CD8-positive, alpha-beta memory T cell (primary cell): ENCODE measurements at regions not wholly inside any gene's neighbourhood (a gene's known extent, or its start where the extent isn't known, plus 50 kb on each side); places are given as distances from the start of the nearest gene placed in this dataset.
A peak's percentile ranks its signal among the peaks of the same experiment; 100 is the strongest.

Experiments used
- CTCF ChIA-PET: fragments of 350-600 bp; sonication (Branson Sonifier 250); formaldehyde crosslinking; loops from one replicate; lab custom pipeline; 2021; ENCODE audit warnings: antibody characterized with exemption; lab: Charles Lee
- POLR2A ChIA-PET: fragments of 350-600 bp; sonication (Branson Sonifier 250); formaldehyde crosslinking; loops from one replicate; lab custom pipeline; 2021; ENCODE audit warnings: antibody characterized with exemption; lab: Charles Lee
- DNase-seq, 5 donors: peaks; one replicate each; pipeline versions ENCODE4 v3.0.0 to v3.0.0-alpha.2; 2020 to 2022; ENCODE audit warnings: mixed read lengths in 1 of 5
- H3K27ac ChIP-seq: one replicate; pipeline ENCODE4 v1.7.0; 2013; ENCODE audit warnings: low read depth, mild to moderate bottlenecking, low read length, moderate library complexity
- H3K27me3 ChIP-seq: 2 replicates; pipeline ENCODE4 v1.7.0; 2013; ENCODE audit warnings: low read length, mild to moderate bottlenecking; ENCODE audit not compliant: insufficient read depth, poor library complexity, severe bottlenecking
- H3K36me3 ChIP-seq: 2 replicates; pipeline ENCODE4 v1.7.0; 2013; ENCODE audit warnings: mild to moderate bottlenecking, low read length, moderate library complexity; ENCODE audit not compliant: insufficient read depth
- H3K4me1 ChIP-seq: 2 replicates; pipeline ENCODE4 v1.7.0; 2013; ENCODE audit warnings: mild to moderate bottlenecking, low read length, moderate library complexity; ENCODE audit not compliant: insufficient read depth
- H3K4me3 ChIP-seq: 2 replicates; pipeline ENCODE4 v1.7.0; 2013; ENCODE audit warnings: mild to moderate bottlenecking, low read length
- H3K9me3 ChIP-seq: 2 replicates; pipeline ENCODE4 v1.7.0; 2013; ENCODE audit warnings: mild to moderate bottlenecking, low read length
- H3K27ac Mint-ChIP-seq, 8 donors: one replicate each; pipeline ENCODE4 v1.8.0; 2020 to 2021; ENCODE audit warnings: mixed read lengths in 8 of 8, mild to moderate bottlenecking in 6 of 8, inconsistent platforms in 3 of 8, moderate library complexity in 3 of 8
- H3K27me3 Mint-ChIP-seq, 2 donors: one replicate each; pipeline ENCODE4 v1.8.0; 2020 to 2021; ENCODE audit warnings: mixed read lengths in 2 of 2, mild to moderate bottlenecking in 1 of 2, moderate library complexity in 1 of 2
- H3K36me3 Mint-ChIP-seq, 3 donors: one replicate each; pipeline ENCODE4 v1.8.0; 2020 to 2021; ENCODE audit warnings: mixed read lengths in 3 of 3, inconsistent platforms in 1 of 3, mild to moderate bottlenecking in 1 of 3
- H3K4me1 Mint-ChIP-seq, 3 donors: one replicate each; pipeline ENCODE4 v1.8.0; 2020 to 2021; ENCODE audit warnings: mixed read lengths in 3 of 3, inconsistent platforms in 1 of 3, mild to moderate bottlenecking in 1 of 3
- H3K4me3 Mint-ChIP-seq, 7 donors: one replicate each; pipeline ENCODE4 v1.8.0; 2020 to 2021; ENCODE audit warnings: mixed read lengths in 7 of 7, mild to moderate bottlenecking in 6 of 7, moderate library complexity in 4 of 7, inconsistent platforms in 2 of 7
- H3K9me3 Mint-ChIP-seq, 5 donors: one replicate each; pipeline ENCODE4 v1.8.0; 2020 to 2022; ENCODE audit warnings: mixed read lengths in 5 of 5, mild to moderate bottlenecking in 3 of 5, moderate library complexity in 2 of 5, inconsistent platforms in 1 of 5

- H3K9me3 ChIP-seq, result no peaks in the 10 kb centered on the region
- H3K4me1 ChIP-seq, result no peaks in the 10 kb centered on the region
- Mint-ChIP-seq H3K36me3 (no peaks in the 10 kb centered on the region), H3K27me3 (peaks cover 7 to 20% of the 10 kb centered on the region in 2 donors), H3K4me1 (no peaks in the 10 kb centered on the region), H3K27ac (no peak overlapping the region), H3K4me3 (no peak overlapping the region), H3K9me3 (no peaks in the 10 kb centered on the region)
- H3K27ac ChIP-seq, result no peak overlapping the region
- ChIA-PET CTCF (no interaction called here), POLR2A (no interaction called here)
- no peaks in the 10 kb centered on the region for H3K27me3 ChIP-seq
- H3K36me3 ChIP-seq, result no peaks in the 10 kb centered on the region
- DNase-seq, result no peak
- H3K4me3 ChIP-seq, result no peak overlapping the region
Measured at GRCh38 chr9:109868207-109868606, 88.2 kb downstream of the PALM2AKAP2 start.

GRCh38 chr9:109868722-109869121 is 88.7 kb downstream of the PALM2AKAP2 start:
- H3K36me3 Mint-ChIP-seq, result no peaks in the 10 kb centered on the region
- H3K27me3 ChIP-seq, result no peaks in the 10 kb centered on the region
- POLR2A ChIA-PET, result no interaction called here

GRCh38 chr9:109870365-109870764 is 90.4 kb downstream of the PALM2AKAP2 start:
- Histone ChIP-seq H3K4me3 (no peak overlapping the region), H3K36me3 (no peaks in the 10 kb centered on the region), H3K4me1 (no peaks in the 10 kb centered on the region), H3K27me3 (no peaks in the 10 kb centered on the region), H3K9me3 (no peaks in the 10 kb centered on the region), H3K27ac (no peak overlapping the region)
- Mint-ChIP-seq H3K36me3 (no peaks in the 10 kb centered on the region), H3K4me3 (no peak overlapping the region), H3K9me3 (peaks cover 0 to 3% (median 0%) of the 10 kb centered on the region in 5 donors), H3K27me3 (peaks cover 7 to 31% of the 10 kb centered on the region in 2 donors), H3K4me1 (no peaks in the 10 kb centered on the region), H3K27ac (no peak overlapping the region)
- ChIA-PET POLR2A (no interaction called here), CTCF (no interaction called here)
- DNase-seq, result no peak

More at GRCh38 chr9:109868722-109869121, 88.7 kb downstream of the PALM2AKAP2 start:
- H3K4me3 ChIP-seq, result no peak overlapping the region
- H3K9me3 ChIP-seq, result no peaks in the 10 kb centered on the region
- H3K4me1 ChIP-seq, result no peaks in the 10 kb centered on the region
- H3K27me3 Mint-ChIP-seq, result peaks cover 7 to 24% of the 10 kb centered on the region in 2 donors
- no peaks in the 10 kb centered on the region for H3K4me1 Mint-ChIP-seq
- no peak overlapping the region for H3K27ac Mint-ChIP-seq
- CTCF ChIA-PET, result no interaction called here
- H3K9me3 Mint-ChIP-seq, result peaks cover 0 to 3% (median 0%) of the 10 kb centered on the region in 5 donors
- DNase-seq, result no peak
- no peak overlapping the region for H3K4me3 Mint-ChIP-seq
- H3K27ac ChIP-seq, result no peak overlapping the region
- H3K36me3 ChIP-seq, result no peaks in the 10 kb centered on the region

GRCh38 chr9:109872901-109873300 is 92.9 kb downstream of the PALM2AKAP2 start:
- Mint-ChIP-seq H3K4me1 (no peaks in the 10 kb centered on the region), H3K27ac (no peak overlapping the region), H3K9me3 (peaks cover 0 to 3% (median 0%) of the 10 kb centered on the region in 5 donors), H3K36me3 (no peaks in the 10 kb centered on the region), H3K27me3 (peaks cover 9 to 39% of the 10 kb centered on the region in 2 donors), H3K4me3 (no peak overlapping the region)
- Histone ChIP-seq H3K9me3 (no peaks in the 10 kb centered on the region), H3K36me3 (no peaks in the 10 kb centered on the region), H3K4me1 (no peaks in the 10 kb centered on the region), H3K27ac (no peak overlapping the region), H3K27me3 (no peaks in the 10 kb centered on the region), H3K4me3 (no peak overlapping the region)
- no peak for DNase-seq
- POLR2A ChIA-PET, result no interaction called here
- CTCF ChIA-PET, result no interaction called here

GRCh38 chr9:109875495-109876129 is 95.6 kb downstream of the PALM2AKAP2 start:
- CTCF ChIA-PET, result no interaction called here
- Histone ChIP-seq H3K4me3 (no peak overlapping the region), H3K27me3 (no peaks in the 10 kb centered on the region), H3K4me1 (no peaks in the 10 kb centered on the region), H3K36me3 (no peaks in the 10 kb centered on the region), H3K27ac (no peak overlapping the region), H3K9me3 (no peaks in the 10 kb centered on the region)
- Mint-ChIP-seq H3K27me3 (peaks cover 8 to 36% of the 10 kb centered on the region in 2 donors), H3K4me1 (no peaks in the 10 kb centered on the region), H3K4me3 (no peak overlapping the region), H3K9me3 (peaks cover 0 to 3% (median 0%) of the 10 kb centered on the region in 5 donors), H3K27ac (no peak overlapping the region), H3K36me3 (no peaks in the 10 kb centered on the region)
- POLR2A ChIA-PET, result no interaction called here
- no peak for DNase-seq

GRCh38 chr9:109880276-109881169 is 100.5 kb downstream of the PALM2AKAP2 start:
- H3K9me3 Mint-ChIP-seq, result no peaks in the 10 kb centered on the region
- Histone ChIP-seq H3K4me1 (no peaks in the 10 kb centered on the region), H3K27me3 (no peaks in the 10 kb centered on the region), H3K9me3 (no peaks in the 10 kb centered on the region), H3K27ac (no peak overlapping the region), H3K4me3 (no peak overlapping the region), H3K36me3 (no peaks in the 10 kb centered on the region)
- H3K36me3 Mint-ChIP-seq, result no peaks in the 10 kb centered on the region
- POLR2A ChIA-PET, result no interaction called here
- H3K27me3 Mint-ChIP-seq, result peaks cover 7 to 16% of the 10 kb centered on the region in 2 donors
- no peaks in the 10 kb centered on the region for H3K4me1 Mint-ChIP-seq
- H3K4me3 Mint-ChIP-seq, result no peak overlapping the region
- DNase-seq, result no peak
- H3K27ac Mint-ChIP-seq, result peak overlapping the region in 1 of 8 donors; percentile 47
- CTCF ChIA-PET, result no interaction called here

GRCh38 chr9:109883623-109884022 is 103.6 kb downstream of the PALM2AKAP2 start:
- CTCF ChIA-PET, result no interaction called here
- H3K36me3 Mint-ChIP-seq, result no peaks in the 10 kb centered on the region
- Histone ChIP-seq H3K4me3 (no peak overlapping the region), H3K36me3 (no peaks in the 10 kb centered on the region), H3K27me3 (no peaks in the 10 kb centered on the region), H3K4me1 (no peaks in the 10 kb centered on the region), H3K27ac (no peak overlapping the region), H3K9me3 (no peaks in the 10 kb centered on the region)
- no peak for DNase-seq
- H3K27ac Mint-ChIP-seq, result no peak overlapping the region
- H3K4me3 Mint-ChIP-seq, result no peak overlapping the region
- H3K9me3 Mint-ChIP-seq, result no peaks in the 10 kb centered on the region
- POLR2A ChIA-PET, result no interaction called here
- H3K27me3 Mint-ChIP-seq, result peaks cover 4 to 9% of the 10 kb centered on the region in 2 donors
- H3K4me1 Mint-ChIP-seq, result peaks cover 6 to 9% (median 9%) of the 10 kb centered on the region in 3 donors

- no peaks in the 10 kb centered on the region for H3K4me1 ChIP-seq
- H3K9me3 ChIP-seq, result no peaks in the 10 kb centered on the region
- H3K27me3 Mint-ChIP-seq, result peaks cover 0 to 1% of the 10 kb centered on the region in 2 donors
- no peaks in the 10 kb centered on the region for H3K36me3 Mint-ChIP-seq
- H3K36me3 ChIP-seq, result no peaks in the 10 kb centered on the region
- no peak overlapping the region for H3K27ac ChIP-seq
- ChIA-PET CTCF (no interaction called here), POLR2A (no interaction called here)
- H3K27ac Mint-ChIP-seq, result no peak overlapping the region
- peaks cover 6 to 9% (median 9%) of the 10 kb centered on the region in 3 donors for H3K4me1 Mint-ChIP-seq
- no peak overlapping the region for H3K4me3 Mint-ChIP-seq
- H3K27me3 ChIP-seq, result no peaks in the 10 kb centered on the region
- H3K4me3 ChIP-seq, result no peak overlapping the region
- H3K9me3 Mint-ChIP-seq, result no peaks in the 10 kb centered on the region
- DNase-seq, result no peak
Measured at GRCh38 chr9:109886041-109886440, 106.0 kb downstream of the PALM2AKAP2 start.
